C4-2B (cell line): ENCODE measurements at regions not wholly inside any gene's neighbourhood (a gene's known extent, or its start where the extent isn't known, plus 50 kb on each side); places are given as distances from the start of the nearest gene placed in this dataset.

ENCODE experiments used
- CTCF ChIP-seq: fragments of 450-650 bp; conservative IDR thresholded peaks from 2 replicates; pipeline ENCODE4 v1.5.1; 2017; ENCODE audit warnings: mild to moderate bottlenecking
- ZFX ChIP-seq: fragments of 450-650 bp; IDR thresholded peaks from 2 replicates; pipeline ENCODE4 v1.6.1; 2017

GRCh38 chr12:88820012-88820411 lies 239.7 kb upstream of the KITLG start:
- TF ChIP-seq CTCF (no peak), ZFX (no peak)
